HG03103 (cell line): ENCODE measurements at regions not wholly inside any gene's neighbourhood (a gene's known extent, or its start where the extent isn't known, plus 50 kb on each side); places are given as distances from the start of the nearest gene placed in this dataset.

Experiments
- ATAC-seq: cut with Tn5 transposase; IDR thresholded peaks from one replicate; pipeline ENCODE4 v1.9.1; 2021; ENCODE audit warnings: low read depth; ENCODE audit not compliant: unreplicated experiment

GRCh38 chr20:50311308-50312001 lies 120.8 kb downstream of the CEBPB start:
- no peak for ATAC-seq

- no peak for ATAC-seq
These were observed 121.5 kb downstream of the CEBPB start for GRCh38 chr20:50312002-50312681.

GRCh38 chr20:50312682-50313521 lies 122.3 kb downstream of the CEBPB start:
- ATAC-seq: no peak

- ATAC-seq: no peak
These were observed 122.8 kb downstream of the CEBPB start for GRCh38 chr20:50313522-50313820.

GRCh38 chr20:50313827-50314677 lies 123.4 kb downstream of the CEBPB start:
- no peak for ATAC-seq

- ATAC-seq: no peak
These were observed 124.2 kb downstream of the CEBPB start for GRCh38 chr20:50314678-50315335.

GRCh38 chr20:50315586-50316551 lies 125.2 kb downstream of the CEBPB start:
- ATAC-seq: no peak

GRCh38 chr20:50317116-50317515 lies 126.5 kb downstream of the CEBPB start:
- no peak for ATAC-seq

GRCh38 chr20:50317609-50318008 lies 127.0 kb downstream of the CEBPB start:
- ATAC-seq: no peak

GRCh38 chr20:50318710-50319109 lies 128.1 kb downstream of the CEBPB start:
- no peak for ATAC-seq

- ATAC-seq: no peak
These were observed 129.6 kb downstream of the CEBPB start for GRCh38 chr20:50320005-50320900.

- no peak for ATAC-seq
These were observed 130.5 kb downstream of the CEBPB start for GRCh38 chr20:50320901-50321796.

- ATAC-seq: no peak
These were observed 131.3 kb downstream of the CEBPB start for GRCh38 chr20:50321797-50322480.

- no peak for ATAC-seq
These were observed 132.1 kb downstream of the CEBPB start for GRCh38 chr20:50322703-50323131.

- ATAC-seq: no peak
These were observed 132.6 kb downstream of the CEBPB start for GRCh38 chr20:50323209-50323608.
